ENCODE measurements at regions not wholly inside any gene's neighbourhood (a gene's known extent, or its start where the extent isn't known, plus 50 kb on each side); places are given as distances from the start of the nearest gene placed in this dataset.

DNA sequence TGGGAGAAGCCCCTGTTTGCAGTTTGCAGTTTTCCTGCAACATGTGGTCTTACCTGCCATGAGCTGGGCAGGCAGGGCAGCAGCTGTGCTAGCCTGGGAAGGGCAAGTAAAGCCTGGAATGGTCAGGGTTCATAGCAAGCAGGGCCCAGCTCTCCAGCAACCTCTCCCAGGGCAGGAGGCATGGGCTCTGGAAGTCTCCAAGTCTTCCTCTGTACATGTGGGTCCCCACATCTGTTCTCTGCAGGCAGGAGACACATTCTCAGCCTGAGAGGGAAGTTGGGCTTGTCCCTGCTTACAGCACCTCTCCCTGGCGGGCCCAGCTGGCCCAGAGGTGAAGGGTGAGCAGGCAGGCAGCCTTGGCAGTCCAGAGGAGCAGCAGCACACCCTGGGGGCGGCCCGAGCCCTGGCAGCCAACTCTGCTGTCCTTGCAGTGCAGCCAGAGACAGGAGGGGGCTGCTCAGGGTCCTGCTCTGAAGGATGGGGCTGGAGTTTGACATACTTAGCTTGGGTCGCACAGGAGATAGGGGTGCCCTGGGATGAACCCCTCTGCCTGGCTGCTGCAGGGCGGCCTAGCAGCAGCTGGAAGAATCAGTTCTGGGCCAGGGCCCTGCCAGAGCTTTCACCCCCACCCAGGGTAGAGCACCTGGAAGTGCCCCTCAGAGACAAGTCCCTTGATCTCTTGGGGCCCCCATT, 176.0 kb downstream of the MRPL14 start (continued):
- no peak for TF ChIP-seq ESRRB (CRISPR knock-in tag; IDR thresholded peaks at IDR 0.05; ENCODE audit: borderline replicate concordance)
- no peak for TF ChIP-seq CREB5 (CRISPR knock-in tag; IDR thresholded peaks at IDR 0.05)
- TF ChIP-seq ZBTB17 (CRISPR knock-in tag; IDR thresholded peaks at IDR 0.05) = no peak
- TF ChIP-seq ZBTB8A (IDR thresholded peaks at IDR 0.05; ENCODE audit: partially characterized antibody) = no peak
- TF ChIP-seq, protein P1, sequence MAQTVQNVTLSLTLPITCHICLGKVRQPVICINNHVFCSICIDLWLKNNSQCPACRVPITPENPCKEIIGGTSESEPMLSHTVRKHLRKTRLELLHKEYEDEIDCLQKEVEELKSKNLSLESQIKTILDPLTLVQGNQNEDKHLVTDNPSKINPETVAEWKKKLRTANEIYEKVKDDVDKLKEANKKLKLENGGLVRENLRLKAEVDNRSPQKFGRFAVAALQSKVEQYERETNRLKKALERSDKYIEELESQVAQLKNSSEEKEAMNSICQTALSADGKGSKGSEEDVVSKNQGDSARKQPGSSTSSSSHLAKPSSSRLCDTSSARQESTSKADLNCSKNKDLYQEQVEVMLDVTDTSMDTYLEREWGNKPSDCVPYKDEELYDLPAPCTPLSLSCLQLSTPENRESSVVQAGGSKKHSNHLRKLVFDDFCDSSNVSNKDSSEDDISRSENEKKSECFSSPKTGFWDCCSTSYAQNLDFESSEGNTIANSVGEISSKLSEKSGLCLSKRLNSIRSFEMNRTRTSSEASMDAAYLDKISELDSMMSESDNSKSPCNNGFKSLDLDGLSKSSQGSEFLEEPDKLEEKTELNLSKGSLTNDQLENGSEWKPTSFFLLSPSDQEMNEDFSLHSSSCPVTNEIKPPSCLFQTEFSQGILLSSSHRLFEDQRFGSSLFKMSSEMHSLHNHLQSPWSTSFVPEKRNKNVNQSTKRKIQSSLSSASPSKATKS (CRISPR knock-in tag; IDR thresholded peaks at IDR 0.05) = no peak
- no peak for TF ChIP-seq PPARD (CRISPR knock-in tag; IDR thresholded peaks at IDR 0.05)
- no peak for TF ChIP-seq U2AF2 (optimal IDR thresholded peaks at IDR 0.05; ENCODE audit: low read depth, low read length)
- no peak for TF ChIP-seq FIP1L1 (IDR thresholded peaks at IDR 0.05; ENCODE audit: low read depth, low read length, poor library complexity, severe bottlenecking)
- no peak for TF ChIP-seq BRCA1 (IDR thresholded peaks at IDR 0.05)
- TF ChIP-seq BRCA1 (CRISPR knock-in tag; IDR thresholded peaks at IDR 0.05) = no peak
- TF ChIP-seq PRDM10 (IDR thresholded peaks at IDR 0.05; ENCODE audit: partially characterized antibody) = peak; percentile 34
- TF ChIP-seq MLX (CRISPR knock-in tag; conservative IDR thresholded peaks at IDR 0.05) = no peak
- no peak for TF ChIP-seq ZSCAN29 (IDR thresholded peaks at IDR 0.05)
- TF ChIP-seq, protein P2, sequence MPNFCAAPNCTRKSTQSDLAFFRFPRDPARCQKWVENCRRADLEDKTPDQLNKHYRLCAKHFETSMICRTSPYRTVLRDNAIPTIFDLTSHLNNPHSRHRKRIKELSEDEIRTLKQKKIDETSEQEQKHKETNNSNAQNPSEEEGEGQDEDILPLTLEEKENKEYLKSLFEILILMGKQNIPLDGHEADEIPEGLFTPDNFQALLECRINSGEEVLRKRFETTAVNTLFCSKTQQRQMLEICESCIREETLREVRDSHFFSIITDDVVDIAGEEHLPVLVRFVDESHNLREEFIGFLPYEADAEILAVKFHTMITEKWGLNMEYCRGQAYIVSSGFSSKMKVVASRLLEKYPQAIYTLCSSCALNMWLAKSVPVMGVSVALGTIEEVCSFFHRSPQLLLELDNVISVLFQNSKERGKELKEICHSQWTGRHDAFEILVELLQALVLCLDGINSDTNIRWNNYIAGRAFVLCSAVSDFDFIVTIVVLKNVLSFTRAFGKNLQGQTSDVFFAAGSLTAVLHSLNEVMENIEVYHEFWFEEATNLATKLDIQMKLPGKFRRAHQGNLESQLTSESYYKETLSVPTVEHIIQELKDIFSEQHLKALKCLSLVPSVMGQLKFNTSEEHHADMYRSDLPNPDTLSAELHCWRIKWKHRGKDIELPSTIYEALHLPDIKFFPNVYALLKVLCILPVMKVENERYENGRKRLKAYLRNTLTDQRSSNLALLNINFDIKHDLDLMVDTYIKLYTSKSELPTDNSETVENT (CRISPR knock-in tag; IDR thresholded peaks at IDR 0.05) = no peak
- TF ChIP-seq RBBP5 (IDR thresholded peaks at IDR 0.05; ENCODE audit: borderline replicate concordance, insufficient read depth, low read length, poor library complexity, severe bottlenecking) = no peak
- no peak; the same call in 1 of the 2 replicates for TF ChIP-seq MECOM (CRISPR knock-in tag; IDR thresholded peaks at IDR 0.05)
- TF ChIP-seq BACH1 (tag; IDR thresholded peaks at IDR 0.05) = peak; percentile 17; the same call in 1 of the 2 replicates
- TF ChIP-seq KAT7 (CRISPR knock-in tag; IDR thresholded peaks at IDR 0.05; ENCODE audit: borderline replicate concordance) = no peak

Measured in K562 (cell line).